ENCODE measurements at regions not wholly inside any gene's neighbourhood (a gene's known extent, or its start where the extent isn't known, plus 50 kb on each side); places are given as distances from the start of the nearest gene placed in this dataset.

- no TSS peak for BruUV-seq (replicated peaks)
- no peaks in the 10 kb centered on the region for H4K20me1 ChIP-seq (replicated peaks; ENCODE audit: control insufficient read depth, insufficient read depth, low read length)
- intact Hi-C loops (cut with micrococcal nuclease): no loop called here
- no peak for ATAC-seq
- no peak overlapping the region for H2AFZ ChIP-seq (ENCODE audit: low read depth, low read length)
- ChIA-PET POLR2A (no interaction called here), CTCF (ENCODE audit: low intra/inter-chr PET ratio) (no interaction called here)
- no peaks in the 10 kb centered on the region for H3K36me3 ChIP-seq (ENCODE audit: control insufficient read depth, insufficient read depth, low read length)
- H3K27ac ChIP-seq (ENCODE audit: extremely low read depth, low read depth, low read length): no peak overlapping the region
- TF ChIP-seq BCLAF1 (IDR thresholded peaks at IDR 0.05; ENCODE audit: borderline replicate concordance in 1 of 2, control insufficient read depth in 1 of 2, low read depth in 2 of 2, low read length in 1 of 2): no peak
- TF ChIP-seq SMC3 (conservative IDR thresholded peaks at IDR 0.05; ENCODE audit: insufficient read depth, low read depth, low read length): no peak
- peak; percentile 42; the same call in 1 of the 2 replicates for TF ChIP-seq MAFK (IDR thresholded peaks at IDR 0.05; ENCODE audit: low read length)
- no peak for TF ChIP-seq MAZ (CRISPR knock-in tag; conservative IDR thresholded peaks at IDR 0.05 in 1 of 2, IDR thresholded peaks at IDR 0.05 in 1 of 2)
- TF ChIP-seq MAFF (IDR thresholded peaks at IDR 0.05; ENCODE audit: low read length): peak; percentile 40; the same call in 1 of the 2 replicates
- peak; percentile 73 for TF ChIP-seq ZNF316 (IDR thresholded peaks at IDR 0.05)
- H3K4me3 ChIP-seq: no peak overlapping the region
- WGBS (ENCODE audit: insufficient coverage, low coverage, missing lambda C conversion rate): 13% methylated on average over 4 of the region's 4 CpGs
- no peak for DNase-seq (ENCODE audit: extremely low read depth in 1 of 4, low spot score in 3 of 4)
- H3K79me2 ChIP-seq (ENCODE audit: control insufficient read depth, insufficient read depth, low read length): no peaks in the 10 kb centered on the region
- no peaks in the 10 kb centered on the region for H3K4me1 ChIP-seq (replicated peaks in 1 of 2; ENCODE audit: control insufficient read depth in 2 of 2, insufficient read depth in 2 of 2, low read length in 2 of 2)
- no peaks in the 10 kb centered on the region for H3K27me3 ChIP-seq (ENCODE audit: control insufficient read depth in 2 of 2, insufficient read depth in 2 of 2, low read length in 2 of 2)
- no peaks in the 10 kb centered on the region for H3K9me3 ChIP-seq (replicated peaks; ENCODE audit: control insufficient read depth, insufficient read depth, low read depth, low read length)
- in situ Hi-C loops (cut with MboI): no loop called here
- H3K9ac ChIP-seq (ENCODE audit: insufficient read depth in 1 of 2, low read depth in 2 of 2, low read length in 2 of 2): no peak overlapping the region
- no peak overlapping the region for H3K4me2 ChIP-seq (ENCODE audit: insufficient read depth, low read length)
- FAIRE-seq: no peak
- H3K9me1 ChIP-seq (ENCODE audit: control insufficient read depth, insufficient read depth, low read length): no peaks in the 10 kb centered on the region
Measured at GRCh38 chr6:5923840-5924239, 82.9 kb downstream of the NRN1 start.

Measured in K562 (cell line).